ENCODE measurements at regions not wholly inside any gene's neighbourhood (a gene's known extent, or its start where the extent isn't known, plus 50 kb on each side); places are given as distances from the start of the nearest gene placed in this dataset.
"Not testable (repeated sequence)": the region's sequence is repeated elsewhere in the genome, so short reads cannot be mapped to it uniquely, and the experiment has no call there.

- no peak overlapping the region for H3K4me3 ChIP-seq (ENCODE audit: low read depth, low read length)
- DNase-seq (ENCODE audit: low read depth): peak; percentile 94
- TF ChIP-seq CTCF (conservative IDR thresholded peaks at IDR 0.05; ENCODE audit: low read depth, low read length): no peak
Observed at GRCh38 chr13:28574617-28575142, 79.8 kb upstream of the FLT1 start.

- DNase-seq (ENCODE audit: low read depth): no peak
- no peak overlapping the region for H3K4me3 ChIP-seq (ENCODE audit: low read depth, low read length)
- TF ChIP-seq CTCF (conservative IDR thresholded peaks at IDR 0.05; ENCODE audit: low read depth, low read length): no peak
Observed at GRCh38 chr13:28573595-28574373, 78.9 kb upstream of the FLT1 start.

GRCh38 chr13:28572871-28573270 is 77.9 kb upstream of the FLT1 start:
- TF ChIP-seq CTCF (conservative IDR thresholded peaks at IDR 0.05; ENCODE audit: low read depth, low read length): no peak
- H3K4me3 ChIP-seq (ENCODE audit: low read depth, low read length): no peak overlapping the region
- DNase-seq (ENCODE audit: low read depth): no peak

- not testable (repeated sequence) for DNase-seq (ENCODE audit: low read depth); H3K4me3 ChIP-seq (ENCODE audit: low read depth, low read length)
Observed at GRCh38 chr13:28570356-28570755, 75.4 kb upstream of the FLT1 start.

GRCh38 chr13:28569886-28570285 is 75.0 kb upstream of the FLT1 start:
- TF ChIP-seq CTCF (conservative IDR thresholded peaks at IDR 0.05; ENCODE audit: low read depth, low read length): no peak
- no peak overlapping the region for H3K4me3 ChIP-seq (ENCODE audit: low read depth, low read length)
- DNase-seq (ENCODE audit: low read depth): no peak

- no peak overlapping the region for H3K4me3 ChIP-seq (ENCODE audit: low read depth, low read length)
- TF ChIP-seq CTCF (conservative IDR thresholded peaks at IDR 0.05; ENCODE audit: low read depth, low read length): no peak
- DNase-seq (ENCODE audit: low read depth): peak; percentile 43
Observed at GRCh38 chr13:28568286-28568685, 73.4 kb upstream of the FLT1 start.

GRCh38 chr13:28566891-28567290 is 72.0 kb upstream of the FLT1 start:
- no peak for DNase-seq (ENCODE audit: low read depth)
- no peak for TF ChIP-seq CTCF (conservative IDR thresholded peaks at IDR 0.05; ENCODE audit: low read depth, low read length)
- H3K4me3 ChIP-seq (ENCODE audit: low read depth, low read length): no peak overlapping the region

All from choroid plexus epithelial cell (primary cell).